COLO668 (cell line): ENCODE measurements at regions not wholly inside any gene's neighbourhood (a gene's known extent, or its start where the extent isn't known, plus 50 kb on each side); places are given as distances from the start of the nearest gene placed in this dataset.
"Not testable (repeated sequence)": the region's sequence is repeated elsewhere in the genome, so short reads cannot be mapped to it uniquely, and the experiment has no call there.

Experiments used
- DNase-seq: peaks from one replicate; lab custom pipeline; 2025; ENCODE audit not compliant: unreplicated experiment; lab: John Stamatoyannopoulos, UW

- no peak for DNase-seq
Measured at GRCh38 chr1:30229960-30230359, 493.4 kb downstream of the MATN1 start.

- DNase-seq = no peak
Measured at GRCh38 chr1:30229557-30229956, 493.8 kb downstream of the MATN1 start.

GRCh38 chr1:30226648-30227047 lies 496.7 kb downstream of the MATN1 start:
- no peak for DNase-seq

- no peak for DNase-seq
Measured at GRCh38 chr1:30225357-30225756, 498.0 kb downstream of the MATN1 start.

GRCh38 chr1:30219675-30220074 lies 503.7 kb downstream of the MATN1 start:
- no peak for DNase-seq

GRCh38 chr1:30218438-30218837 lies 504.9 kb downstream of the MATN1 start:
- DNase-seq = no peak

- DNase-seq = no peak
Measured at GRCh38 chr1:30216602-30217001, 506.8 kb downstream of the MATN1 start.

GRCh38 chr1:30213936-30214335 lies 509.4 kb downstream of the MATN1 start:
- no peak for DNase-seq

- not testable (repeated sequence) for DNase-seq
Measured at GRCh38 chr1:30207962-30208361, 515.4 kb downstream of the MATN1 start.

- not testable (repeated sequence) for DNase-seq
Measured at GRCh38 chr1:30206631-30207030, 516.8 kb downstream of the MATN1 start.

- not testable (repeated sequence) for DNase-seq
Measured at GRCh38 chr1:30204916-30205315, 518.5 kb downstream of the MATN1 start.

GRCh38 chr1:30201015-30201414 lies 522.4 kb downstream of the MATN1 start:
- DNase-seq = no peak

- no peak for DNase-seq
Measured at GRCh38 chr1:30200161-30200560, 523.2 kb downstream of the MATN1 start.

GRCh38 chr1:30199563-30199962 lies 523.8 kb downstream of the MATN1 start:
- no peak for DNase-seq

- no peak for DNase-seq
Measured at GRCh38 chr1:30198795-30199403, 524.5 kb downstream of the MATN1 start.

GRCh38 chr1:30198451-30198760 lies 525.0 kb downstream of the MATN1 start:
- DNase-seq = no peak

- no peak for DNase-seq
Measured at GRCh38 chr1:30197639-30198450, 525.5 kb downstream of the MATN1 start.

GRCh38 chr1:30196872-30197638 lies 526.3 kb downstream of the MATN1 start:
- DNase-seq = no peak

GRCh38 chr1:30196457-30196856 lies 526.9 kb downstream of the MATN1 start:
- no peak for DNase-seq

- no peak for DNase-seq
Measured at GRCh38 chr1:30195424-30196134, 527.8 kb downstream of the MATN1 start.

GRCh38 chr1:30194741-30195423 lies 528.5 kb downstream of the MATN1 start:
- DNase-seq = no peak
